HG02642 (cell line): ENCODE measurements at regions not wholly inside any gene's neighbourhood (a gene's known extent, or its start where the extent isn't known, plus 50 kb on each side); places are given as distances from the start of the nearest gene placed in this dataset.

Source experiments
- ATAC-seq: cut with Tn5 transposase; IDR thresholded peaks from one replicate; pipeline ENCODE4 v1.9.1; 2021; ENCODE audit warnings: mild to moderate bottlenecking; ENCODE audit not compliant: unreplicated experiment, poor library complexity

DNA sequence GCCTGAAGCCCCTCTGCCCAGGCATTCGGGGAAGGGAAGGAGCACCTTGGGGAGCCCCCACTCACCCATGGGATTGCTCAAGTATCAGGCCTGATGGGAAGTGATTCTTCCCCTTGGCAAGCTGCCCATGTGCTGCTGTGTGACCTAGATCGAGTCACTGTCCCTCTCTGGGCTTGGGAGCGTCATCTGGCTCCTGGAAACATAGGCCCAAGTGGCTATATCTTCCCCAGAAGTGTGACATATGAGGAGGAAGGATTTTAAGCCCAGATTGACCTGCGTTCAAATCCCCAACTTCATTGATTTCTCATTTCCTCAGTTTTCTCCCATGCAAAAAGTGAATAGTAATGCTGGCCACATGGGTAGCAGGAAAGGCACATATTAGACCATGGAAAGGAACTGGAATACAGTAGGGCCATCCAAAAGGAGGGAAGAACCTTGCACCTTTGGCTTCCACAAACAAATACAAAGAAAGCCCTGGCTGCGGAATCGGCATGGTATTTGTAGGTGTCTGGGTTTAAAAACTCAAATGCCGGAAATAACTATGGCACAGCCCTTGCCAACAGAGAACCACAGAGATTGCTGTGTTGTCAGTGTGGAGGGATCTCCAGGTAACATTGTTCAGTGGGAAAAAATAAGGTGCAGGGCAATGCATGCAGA lies 169.5 kb upstream of the ZMIZ1 start:
- no peak for ATAC-seq

DNA sequence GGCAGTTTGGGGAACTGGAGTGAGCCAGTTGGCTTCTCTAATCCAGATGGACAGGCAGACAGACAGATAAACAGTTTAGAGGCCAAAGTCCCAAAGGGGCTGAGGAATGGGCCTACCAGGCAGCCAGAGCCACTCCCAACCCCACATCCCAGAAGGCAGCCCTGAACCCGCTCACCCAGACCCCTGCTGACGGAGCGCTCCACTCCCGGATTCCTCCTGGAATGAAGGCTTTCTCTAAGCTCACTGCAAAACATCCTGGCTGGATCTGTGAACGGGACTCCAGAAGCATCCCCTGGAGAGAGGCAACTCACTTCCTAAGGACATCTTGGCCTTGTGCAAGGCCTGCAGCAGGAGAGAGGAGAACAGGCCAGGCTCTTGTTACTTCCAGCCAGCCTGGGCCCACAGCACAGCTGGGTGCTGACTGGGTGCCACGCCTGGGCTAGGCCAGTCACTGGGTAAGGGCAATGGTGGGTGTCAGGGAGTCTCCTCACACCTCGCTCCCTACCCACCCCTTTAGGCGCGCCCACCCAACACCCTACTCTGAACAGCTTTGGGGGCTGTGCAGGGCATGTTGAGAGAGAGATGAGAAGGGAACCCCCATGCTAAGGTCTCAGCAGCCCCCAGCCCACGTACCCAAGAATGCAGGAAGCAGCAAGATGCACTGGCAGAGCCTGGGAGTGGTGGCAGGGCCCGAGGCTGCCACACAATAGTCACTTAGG lies 168.6 kb upstream of the ZMIZ1 start:
- ATAC-seq, result no peak

DNA sequence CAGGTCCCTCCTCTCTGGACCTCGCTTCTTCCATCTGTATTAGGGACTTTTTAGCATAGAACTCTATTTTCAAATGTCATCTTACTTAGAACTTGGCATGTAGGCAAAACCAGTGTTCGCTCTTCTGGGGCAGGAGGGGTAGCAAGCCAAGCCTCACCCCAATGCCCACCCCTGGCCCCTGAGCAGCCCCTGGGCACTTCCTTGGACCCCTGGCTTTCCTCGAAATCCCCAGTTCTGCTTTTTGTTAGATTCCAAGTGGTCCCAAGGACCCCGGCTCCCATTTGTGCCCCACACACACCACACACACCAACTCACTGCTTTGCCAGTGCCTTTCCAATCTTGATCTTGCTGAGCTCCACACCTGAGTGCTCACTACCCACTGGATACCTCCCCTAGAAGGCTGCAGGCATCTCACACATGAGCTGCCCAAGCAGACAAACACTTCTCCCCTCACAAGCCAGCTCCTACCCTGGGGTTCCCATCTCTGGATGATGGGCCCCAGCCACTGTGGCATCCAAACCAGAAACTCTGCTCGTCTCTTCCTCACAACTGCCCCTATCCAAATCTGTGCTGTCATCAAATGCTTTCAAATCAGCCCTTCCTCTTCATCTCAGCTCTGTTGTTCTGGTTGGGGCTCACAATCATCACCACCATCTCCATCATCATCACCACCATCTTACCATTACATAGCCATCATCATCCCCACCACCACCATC lies 167.9 kb upstream of the ZMIZ1 start:
- ATAC-seq, result no peak

DNA sequence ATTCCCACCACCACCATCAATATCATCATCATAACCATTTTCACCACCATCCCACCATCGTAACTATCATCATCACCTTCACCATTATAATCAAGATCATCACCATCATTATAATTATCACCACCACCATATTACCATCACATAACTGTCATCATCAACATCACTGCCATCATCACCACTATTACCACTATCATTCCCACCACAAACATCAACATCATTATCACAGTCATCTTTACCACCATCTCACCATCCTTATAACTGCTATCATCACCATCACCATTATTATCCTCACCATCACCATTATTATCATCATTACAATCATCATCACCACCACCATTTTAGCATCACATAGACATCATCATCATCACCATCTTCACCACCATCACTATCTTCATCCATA lies 167.1 kb upstream of the ZMIZ1 start:
- no peak for ATAC-seq

DNA sequence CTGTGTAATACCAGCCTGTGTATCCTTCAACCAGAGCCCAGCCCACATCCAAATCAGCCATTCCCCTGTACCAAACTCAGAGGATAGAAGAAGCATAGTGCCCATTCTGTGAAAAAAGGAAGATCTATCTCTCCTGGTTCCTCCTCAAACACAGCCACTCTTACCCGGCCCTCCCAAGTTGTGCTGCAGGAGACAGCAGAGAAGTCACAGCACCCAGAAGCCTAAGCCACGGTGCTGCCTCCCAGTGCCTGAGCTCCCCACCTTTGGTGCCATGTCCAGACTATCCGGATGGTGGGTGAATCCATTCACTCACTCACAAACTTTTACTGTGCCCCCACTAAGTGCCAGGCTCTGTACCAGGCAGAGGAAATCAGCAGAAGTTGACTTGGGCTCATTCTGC lies 166.0 kb upstream of the ZMIZ1 start:
- no peak for ATAC-seq

DNA sequence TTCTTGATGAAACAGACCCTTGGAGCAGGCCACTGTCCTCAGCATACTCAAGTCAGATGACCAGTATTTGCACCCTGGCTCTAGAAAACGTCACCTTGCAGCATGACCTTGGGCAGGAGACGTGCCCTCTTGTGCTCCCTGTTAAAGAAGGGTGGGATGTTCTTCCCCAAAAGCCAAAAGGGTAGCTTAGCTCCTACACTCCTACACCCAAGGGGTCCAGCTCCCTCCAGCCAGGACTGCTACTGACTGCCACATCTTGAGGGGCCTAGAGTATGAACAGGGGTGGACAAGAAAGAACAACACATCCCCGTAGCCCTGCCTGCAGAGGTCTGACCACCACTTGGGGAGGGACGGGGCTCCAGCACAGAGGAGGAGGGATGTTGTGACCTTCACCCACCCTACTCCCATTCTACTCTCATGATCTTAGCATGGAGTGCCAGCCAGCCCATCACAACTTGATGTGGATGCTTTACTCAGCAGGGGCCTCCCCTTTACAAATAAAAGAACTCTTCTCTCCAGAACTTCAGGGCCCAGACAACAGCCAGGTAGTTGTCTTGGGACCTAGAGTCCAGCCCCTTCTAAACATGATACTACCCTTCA lies 165.3 kb upstream of the ZMIZ1 start:
- no peak for ATAC-seq

DNA sequence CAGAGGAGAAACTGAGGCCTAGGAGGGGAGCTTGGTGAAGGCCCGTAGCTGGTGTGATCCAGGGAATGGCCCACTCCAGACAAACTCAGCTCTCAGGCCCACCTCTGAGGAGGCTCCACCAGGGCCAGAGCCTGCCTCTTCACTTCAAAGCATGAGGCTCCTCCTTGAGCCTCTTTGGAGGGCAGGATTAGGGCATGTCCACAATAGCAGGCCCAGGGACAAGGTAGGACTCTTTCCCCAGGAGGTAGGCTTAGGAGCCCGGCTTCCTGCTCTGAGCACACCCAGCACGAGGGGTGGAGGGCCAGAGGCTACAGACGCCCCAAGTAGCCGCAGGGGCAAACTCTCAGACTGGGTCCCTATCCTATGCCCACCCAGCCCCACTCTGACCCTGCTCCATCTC lies 164.6 kb upstream of the ZMIZ1 start:
- no peak for ATAC-seq

DNA sequence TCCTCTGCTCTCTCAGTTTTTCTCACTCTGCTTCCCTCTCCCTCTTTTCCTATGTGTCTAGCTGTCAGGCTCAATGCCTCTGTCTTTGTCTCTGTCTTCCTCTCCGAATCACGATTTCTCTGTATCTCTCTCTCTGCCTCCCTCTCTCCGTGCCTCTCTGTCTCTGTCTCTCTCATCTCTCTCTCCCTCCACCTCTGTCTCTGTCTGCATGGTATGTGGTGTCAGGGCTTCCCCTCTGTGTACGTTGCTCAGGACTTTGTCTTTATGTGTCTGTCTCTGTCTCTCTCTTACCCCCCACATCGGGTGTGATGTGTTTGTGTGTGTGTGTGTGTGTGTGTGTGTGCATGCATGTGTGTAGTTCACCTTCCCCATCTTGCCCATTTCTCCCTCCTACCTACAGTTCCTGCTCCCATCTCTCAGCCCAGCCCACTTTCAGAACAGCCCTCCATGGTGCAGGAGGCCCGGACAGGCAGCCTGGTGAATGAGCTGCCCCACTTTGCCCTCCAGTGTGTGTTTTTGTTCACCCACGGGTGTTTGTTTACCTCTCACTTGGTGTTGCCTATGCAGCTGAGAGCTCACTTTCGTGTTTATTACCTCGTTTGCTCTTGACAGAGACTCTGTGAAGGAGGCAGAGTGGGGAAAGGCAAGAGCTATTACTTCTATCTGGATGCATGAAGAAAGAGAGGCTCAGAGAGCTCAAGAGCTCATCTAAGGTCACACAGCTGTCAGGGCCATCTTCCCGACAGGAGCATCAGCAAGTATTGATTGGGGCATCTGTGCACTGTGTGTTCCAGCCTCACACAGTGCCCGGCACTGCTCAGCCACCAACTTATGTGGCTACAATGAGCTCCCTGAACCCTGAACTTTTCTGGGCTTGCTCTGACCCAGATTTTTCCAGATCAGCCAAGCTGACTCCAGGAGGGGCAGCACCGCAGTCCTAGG lies 163.5 kb upstream of the ZMIZ1 start:
- ATAC-seq, result no peak

DNA sequence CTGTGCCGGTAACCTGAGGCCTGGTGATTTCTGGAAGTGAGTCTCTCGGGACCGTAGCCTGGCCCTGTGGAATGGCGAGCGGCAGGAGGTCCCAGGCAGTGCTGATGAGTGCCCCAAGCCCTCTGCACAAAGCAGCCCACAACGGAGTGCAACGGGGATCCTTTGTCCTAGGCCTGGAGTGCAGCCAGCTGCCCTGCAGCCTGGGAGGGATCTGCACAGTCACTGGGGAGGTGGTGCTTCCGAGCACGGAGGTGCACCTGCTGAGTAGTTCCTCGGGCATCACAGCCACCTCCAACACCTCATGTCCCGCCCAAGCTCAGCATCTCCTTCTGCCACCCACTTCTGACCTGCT lies 162.8 kb upstream of the ZMIZ1 start:
- ATAC-seq, result no peak

DNA sequence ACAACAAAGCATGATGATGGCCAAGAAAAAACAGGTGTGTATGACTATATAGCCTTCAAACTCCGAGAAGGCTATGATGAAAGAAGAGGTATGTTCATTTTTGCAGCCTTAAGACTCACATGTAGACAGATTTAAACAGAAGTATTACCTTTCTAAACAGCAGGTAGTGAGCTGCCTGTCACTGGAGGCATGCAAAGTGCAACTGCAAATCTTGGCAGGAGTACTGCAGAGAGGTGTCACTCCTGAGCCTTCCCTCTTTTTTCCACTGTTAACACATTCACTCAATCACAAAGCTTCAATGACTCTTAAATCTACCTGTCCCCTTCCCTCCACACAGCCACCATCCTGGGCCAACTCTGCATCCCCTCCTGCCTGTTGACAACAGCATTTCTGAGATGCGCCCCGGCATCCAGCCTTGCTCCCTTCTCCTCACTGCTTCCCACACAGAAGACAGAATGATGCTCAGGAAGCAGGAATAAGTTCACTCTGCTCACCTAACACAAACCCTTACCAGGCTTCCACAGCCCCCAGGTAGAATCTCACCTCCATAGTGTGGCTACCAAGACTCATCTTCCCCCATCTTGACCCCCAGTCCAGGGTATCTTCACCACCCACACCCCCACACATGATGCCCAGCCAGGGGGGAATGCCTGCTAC lies 161.9 kb upstream of the ZMIZ1 start:
- no peak for ATAC-seq

DNA sequence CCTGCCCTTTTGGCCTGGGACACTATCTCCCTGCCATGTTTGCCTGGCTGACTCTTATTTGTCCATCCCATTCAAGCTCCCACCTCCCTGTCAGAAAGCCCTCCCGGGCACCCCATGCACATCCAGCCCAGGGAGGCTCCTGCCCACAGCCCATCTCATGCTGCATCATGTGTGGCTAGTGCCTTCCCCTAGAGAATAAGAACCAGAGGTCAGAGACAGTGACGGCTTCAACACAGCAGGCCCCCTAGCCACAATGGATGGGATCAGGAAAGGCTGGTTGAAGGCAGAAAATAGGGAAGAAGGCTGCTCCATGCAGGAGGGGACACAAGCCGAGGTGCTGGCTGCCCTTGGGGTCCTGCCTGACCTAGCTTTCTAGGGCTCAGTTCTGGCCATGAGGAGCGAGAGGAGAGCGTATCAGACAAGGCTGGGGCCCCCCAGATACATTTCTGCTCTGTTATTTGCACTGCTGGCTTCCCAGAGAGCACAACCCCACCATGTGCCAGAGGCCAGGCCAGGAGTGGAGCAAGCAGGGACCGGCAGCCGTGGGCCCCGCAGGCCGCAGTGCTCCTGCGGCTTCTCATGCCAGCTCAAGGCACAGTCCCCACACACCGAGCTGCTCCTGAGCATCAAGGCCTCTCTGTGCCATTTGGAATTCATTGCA lies 161.1 kb upstream of the ZMIZ1 start:
- ATAC-seq, result no peak

DNA sequence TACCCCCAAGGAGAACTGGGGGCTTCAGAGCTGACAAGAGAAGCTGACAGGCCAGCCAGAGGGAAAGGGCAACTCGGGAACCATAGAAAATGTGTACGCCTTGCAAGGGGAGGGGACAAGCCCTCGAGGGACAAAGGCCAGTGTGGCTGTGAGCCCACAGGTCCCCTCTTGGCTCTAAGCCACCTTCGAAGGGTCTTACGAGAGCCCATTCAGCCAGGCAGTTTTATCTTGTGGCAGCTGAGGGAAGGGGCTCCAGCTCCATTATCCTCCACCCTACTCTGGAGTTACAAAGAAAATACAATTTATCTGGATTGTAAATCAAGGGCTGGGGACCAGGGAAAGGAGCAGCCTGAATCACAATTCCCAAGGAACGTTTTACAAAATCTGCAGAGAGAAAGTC lies 159.5 kb upstream of the ZMIZ1 start:
- no peak for ATAC-seq

DNA sequence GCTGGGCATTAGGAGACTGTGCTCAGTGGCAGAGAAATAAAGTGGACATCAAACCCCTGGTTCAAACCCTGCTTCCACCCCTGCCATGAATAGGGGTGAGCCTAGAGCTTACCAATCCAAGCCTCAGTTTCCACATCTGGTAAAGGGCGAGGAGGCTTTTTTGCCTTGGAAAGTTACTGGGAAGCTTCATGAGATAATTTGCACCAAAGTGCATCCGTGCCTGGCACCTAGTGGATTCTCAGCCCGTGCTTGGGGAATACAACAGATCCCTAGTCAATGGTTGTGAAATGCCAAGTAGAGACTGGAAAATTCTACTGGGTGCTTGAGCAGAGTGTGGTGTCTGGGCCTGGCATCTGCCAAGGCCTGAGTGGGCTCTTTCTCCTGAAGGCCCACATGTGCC lies 158.7 kb upstream of the ZMIZ1 start:
- ATAC-seq, result no peak

DNA sequence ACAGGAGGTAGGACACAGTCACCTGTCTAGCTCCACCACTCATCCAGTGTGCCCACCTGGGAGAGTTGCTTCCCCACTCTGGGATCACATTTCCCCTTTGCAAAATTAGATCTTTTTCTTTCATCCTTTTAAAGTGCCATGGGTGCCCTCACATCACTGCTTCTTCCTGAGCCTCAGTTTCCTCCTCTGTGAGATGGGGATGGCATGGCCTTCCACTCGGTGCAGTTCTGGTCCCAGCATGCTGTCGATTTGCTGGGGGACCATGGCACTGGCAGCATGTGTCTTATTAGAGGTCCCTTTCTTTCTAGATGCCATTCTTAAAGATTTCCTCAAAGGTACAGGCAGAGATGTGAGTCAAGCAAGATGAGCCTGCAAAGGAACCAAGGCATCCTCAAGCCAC lies 158.3 kb upstream of the ZMIZ1 start:
- no peak for ATAC-seq

DNA sequence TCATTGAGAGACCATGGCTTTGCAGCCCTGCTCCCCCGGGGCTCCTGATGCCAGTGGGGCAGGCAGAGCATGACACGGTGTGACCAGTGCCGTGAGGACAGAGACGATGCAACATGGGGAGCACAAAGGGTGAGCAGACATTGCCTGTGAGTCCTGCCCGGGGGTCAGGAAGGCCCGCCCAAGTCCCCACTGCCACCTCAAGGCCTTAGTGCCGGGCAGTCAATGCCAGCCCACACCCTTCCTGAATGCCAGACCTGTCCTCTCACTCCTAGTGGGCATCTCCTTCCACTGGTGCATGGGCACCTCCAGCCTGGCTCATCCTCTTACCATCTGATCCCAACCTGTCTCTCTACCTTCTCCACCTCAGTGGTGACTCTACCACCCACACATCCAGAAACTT lies 157.9 kb upstream of the ZMIZ1 start:
- ATAC-seq, result no peak

DNA sequence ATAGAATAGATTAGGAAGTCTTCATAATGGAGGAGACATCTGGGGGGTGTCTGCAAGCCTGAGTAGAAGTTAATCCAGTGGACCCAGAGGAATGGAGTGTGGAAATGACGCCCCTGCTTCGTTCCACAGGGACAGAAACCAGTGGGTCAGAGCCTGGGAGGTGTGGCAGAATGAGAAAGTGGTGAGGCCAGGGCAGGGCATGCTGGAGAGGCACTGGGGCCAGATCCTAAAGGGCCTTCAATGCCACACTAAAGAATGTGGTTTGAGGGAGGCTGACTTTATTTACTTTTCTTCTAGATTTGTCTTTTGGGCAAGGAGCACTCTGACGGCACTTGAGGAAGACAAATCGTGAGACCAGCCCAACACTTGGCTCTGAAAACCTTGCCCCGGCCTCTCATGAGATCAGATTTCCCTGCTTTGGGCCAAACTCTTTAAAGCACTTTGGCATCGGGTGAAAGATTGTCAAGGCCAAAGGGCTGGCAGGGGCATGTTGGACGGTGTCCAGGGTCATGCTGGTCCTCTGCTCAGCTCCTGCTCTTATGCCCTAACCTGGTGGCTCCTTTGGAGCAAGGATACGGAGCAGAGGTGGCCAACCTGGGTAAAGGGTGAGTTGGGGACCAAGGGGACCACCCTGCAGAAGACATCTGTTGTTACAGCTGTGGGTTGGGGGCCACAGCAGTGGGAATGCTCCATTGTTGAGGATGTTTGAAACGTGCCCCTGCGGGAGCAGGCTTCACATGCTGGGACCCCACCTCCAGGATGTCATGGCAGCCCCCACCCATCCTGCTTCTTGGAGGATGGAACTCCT lies 157.0 kb upstream of the ZMIZ1 start:
- no peak for ATAC-seq

DNA sequence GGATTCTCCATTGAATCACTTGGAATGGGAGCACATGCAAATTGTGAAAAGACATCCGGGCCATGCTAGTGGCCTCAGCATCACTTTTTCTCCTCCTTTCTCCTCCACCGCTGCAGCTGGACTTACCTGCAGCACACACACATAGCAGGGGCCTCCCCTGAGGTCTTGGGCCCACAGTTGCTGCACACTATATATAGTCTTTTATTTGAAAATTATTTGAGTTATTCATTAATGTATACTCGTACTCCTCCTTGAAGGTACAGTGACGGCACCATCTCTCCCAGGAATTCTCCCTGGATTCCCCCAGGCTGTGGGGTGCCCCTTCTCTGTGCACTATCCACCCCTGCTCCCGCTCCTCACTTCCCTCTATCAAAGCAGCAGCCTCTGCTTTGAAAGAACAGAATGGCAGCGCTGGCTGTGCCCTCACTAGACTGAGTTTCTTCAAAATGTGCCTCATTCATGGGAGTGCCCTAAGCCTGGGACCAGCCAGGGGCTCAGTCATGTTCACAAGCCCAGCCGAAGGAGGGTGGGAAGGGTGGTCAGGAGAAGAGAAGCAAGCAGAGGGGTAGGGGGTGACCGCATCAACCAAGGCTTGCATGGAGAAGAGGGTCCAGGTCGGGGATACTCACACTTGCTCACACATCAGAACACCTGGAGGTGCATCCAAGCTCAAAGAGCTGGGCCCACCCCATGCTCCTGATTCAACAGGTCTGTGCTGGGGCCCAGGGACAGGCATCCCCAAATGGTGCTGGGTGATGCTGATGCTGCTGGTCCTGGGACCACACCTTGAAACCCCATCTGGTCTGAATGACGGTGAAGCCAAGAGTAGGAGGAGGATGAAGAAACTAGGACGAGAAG lies 156.2 kb upstream of the ZMIZ1 start:
- no peak for ATAC-seq
